H9 (cell line): ENCODE measurements at regions not wholly inside any gene's neighbourhood (a gene's known extent, or its start where the extent isn't known, plus 50 kb on each side); places are given as distances from the start of the nearest gene placed in this dataset.

Experiments
- DNase-seq: peaks from one replicate; pipeline ENCODE4 v3.0.0-alpha.2; 2017
- H2AFZ ChIP-seq: one replicate; pipeline ENCODE4 v1.6.1; 2013; ENCODE audit warnings: mild to moderate bottlenecking, low read length, control low read depth, moderate library complexity
- H2AK5ac ChIP-seq: 2 replicates; pipeline ENCODE4 v1.6.1; 2013; ENCODE audit warnings: low read length, control low read depth, mixed read lengths; ENCODE audit not compliant: insufficient read length
- H2BK120ac ChIP-seq: one replicate; pipeline ENCODE4 v1.6.1; 2013; ENCODE audit warnings: low read depth, mild to moderate bottlenecking, low read length, control low read depth, inconsistent platforms; ENCODE audit not compliant: poor library complexity, severe bottlenecking
- H2BK12ac ChIP-seq: 2 replicates; pipeline ENCODE4 v1.6.1; 2013; ENCODE audit warnings: low read length, control low read depth, mixed read lengths, low read depth; ENCODE audit not compliant: insufficient read length
- H2BK15ac ChIP-seq: 2 replicates; pipeline ENCODE4 v1.6.1; 2013; ENCODE audit warnings: low read depth, low read length, control low read depth
- H2BK20ac ChIP-seq: one replicate; pipeline ENCODE4 v1.6.1; 2013; ENCODE audit warnings: low read depth, mild to moderate bottlenecking, low read length, control low read depth, inconsistent platforms; ENCODE audit not compliant: poor library complexity, severe bottlenecking
- H2BK5ac ChIP-seq: 2 replicates; pipeline ENCODE4 v1.6.1; 2013; ENCODE audit warnings: low read length, control low read depth, mixed read lengths; ENCODE audit not compliant: insufficient read length
- H3K14ac ChIP-seq: 2 replicates; pipeline ENCODE4 v1.6.1; 2013; ENCODE audit warnings: low read length, control low read depth; ENCODE audit not compliant: insufficient read depth
- H3K18ac ChIP-seq: 2 replicates; pipeline ENCODE4 v1.6.1; 2013; ENCODE audit warnings: low read depth, mild to moderate bottlenecking, mixed read lengths, low read length, control low read depth; ENCODE audit not compliant: insufficient read length
- H3K23ac ChIP-seq: 2 replicates; pipeline ENCODE4 v1.6.1; 2013; ENCODE audit warnings: low read length, control low read depth, mixed read lengths, low read depth; ENCODE audit not compliant: insufficient read length
- H3K23me2 ChIP-seq: 2 replicates; pipeline ENCODE4 v1.6.1; 2013; ENCODE audit warnings: low read depth, mild to moderate bottlenecking, mixed read lengths, low read length, control low read depth; ENCODE audit not compliant: insufficient read length, poor library complexity, severe bottlenecking
- H3K27ac ChIP-seq: 2 replicates; pipeline ENCODE4 v1.5.1; 2013; ENCODE audit warnings: low read length, control low read depth, mixed read lengths, low read depth; ENCODE audit not compliant: insufficient read length
- H3K27me3 ChIP-seq: 2 replicates; pipeline ENCODE4 v1.6.1; 2013; ENCODE audit warnings: low read length, control low read depth, inconsistent platforms; ENCODE audit not compliant: insufficient read depth
- H3K4ac ChIP-seq: 2 replicates; pipeline ENCODE4 v1.6.1; 2013; ENCODE audit warnings: low read depth, mild to moderate bottlenecking, control low read depth, inconsistent platforms, low read length, moderate library complexity
- H3K4me1 ChIP-seq: 2 replicates; pipeline ENCODE4 v1.6.1; 2013; ENCODE audit warnings: low read length, control low read depth, inconsistent platforms; ENCODE audit not compliant: insufficient read depth
- H3K4me2 ChIP-seq: 2 replicates; pipeline ENCODE4 v1.6.1; 2013; ENCODE audit warnings: low read length, control low read depth, mixed read lengths; ENCODE audit not compliant: insufficient read length, insufficient read depth
- H3K56ac ChIP-seq: 2 replicates; pipeline ENCODE4 v1.6.1; 2013; ENCODE audit warnings: low read depth, mild to moderate bottlenecking, mixed read lengths, low read length, control low read depth; ENCODE audit not compliant: insufficient read length
- H3K79me1 ChIP-seq: 2 replicates; pipeline ENCODE4 v1.6.1; 2013; ENCODE audit warnings: low read depth, mild to moderate bottlenecking, moderate library complexity, low read length, control low read depth, inconsistent platforms; ENCODE audit not compliant: insufficient read depth, poor library complexity, severe bottlenecking
- H3K79me2 ChIP-seq: 2 replicates; pipeline ENCODE4 v1.6.1; 2013; ENCODE audit warnings: low read length, control low read depth, inconsistent platforms; ENCODE audit not compliant: insufficient read depth
- H3K9ac ChIP-seq: 2 replicates; pipeline ENCODE4 v1.6.1; 2013; ENCODE audit warnings: low read length, control low read depth, mixed read lengths; ENCODE audit not compliant: insufficient read length; ENCODE audit errors: extremely low read depth
- H3K9me3 ChIP-seq: one replicate; pipeline ENCODE4 v1.6.1; 2013; ENCODE audit warnings: low read depth, low read length, inconsistent platforms; ENCODE audit not compliant: control insufficient read depth
- H3T11ph ChIP-seq: one replicate; pipeline ENCODE4 v1.6.1; 2013; ENCODE audit warnings: mild to moderate bottlenecking, low read length, control low read depth, inconsistent platforms
- H4K20me1 ChIP-seq: one replicate; pipeline ENCODE4 v1.6.1; 2013; ENCODE audit not compliant: control insufficient read depth, insufficient read length, insufficient read depth
- H4K5ac ChIP-seq: 2 replicates; pipeline ENCODE4 v1.6.1; 2013; ENCODE audit warnings: low read depth, mild to moderate bottlenecking, mixed read lengths, low read length, control low read depth; ENCODE audit not compliant: insufficient read length
- H4K8ac ChIP-seq: replicated peaks from 2 replicates; pipeline ENCODE4 v1.6.1; 2013; ENCODE audit warnings: low read length, control low read depth, mixed read lengths, low read depth; ENCODE audit not compliant: insufficient read length
- H4K91ac ChIP-seq: 2 replicates; pipeline ENCODE4 v1.6.1; 2013; ENCODE audit warnings: low read depth, mild to moderate bottlenecking, moderate library complexity, mixed read lengths, low read length, control low read depth; ENCODE audit not compliant: insufficient read length
- H3K27ac Mint-ChIP-seq, 3 experiments: 2 replicates in 2 of 3; 3 replicates in 1 of 3; pipeline ENCODE4 v1.8.0; 2020 to 2021; ENCODE audit warnings: mixed read lengths in 3 of 3, mild to moderate bottlenecking in 1 of 3, moderate library complexity in 1 of 3
- H3K27me3 Mint-ChIP-seq: 2 replicates; pipeline ENCODE4 v1.8.0; 2021; ENCODE audit warnings: low read depth, mild to moderate bottlenecking, moderate library complexity, mixed read lengths
- H3K36me3 Mint-ChIP-seq, 3 experiments: 2 replicates in 2 of 3; 3 replicates in 1 of 3; pipeline ENCODE4 v1.8.0; 2020 to 2021; ENCODE audit warnings: low read depth in 3 of 3, mixed read lengths in 3 of 3; ENCODE audit not compliant: insufficient read depth in 1 of 3
- H3K4me1 Mint-ChIP-seq, 2 experiments: 2 replicates each; pipeline ENCODE4 v1.8.0; 2020; ENCODE audit warnings: mixed read lengths in 2 of 2
- H3K4me3 Mint-ChIP-seq, 2 experiments: 2 replicates in 1 of 2; 3 replicates in 1 of 2; pipeline ENCODE4 v1.8.0; 2020 to 2021; ENCODE audit warnings: mild to moderate bottlenecking in 2 of 2, mixed read lengths in 2 of 2, moderate library complexity in 1 of 2
- H3K9me3 Mint-ChIP-seq, 2 experiments: 2 replicates in 1 of 2; 3 replicates in 1 of 2; pipeline ENCODE4 v1.8.0; 2020; ENCODE audit warnings: mild to moderate bottlenecking in 2 of 2, mixed read lengths in 2 of 2, moderate library complexity in 1 of 2
- WGBS: extraction: QIAGEN DNeasy Blood & Tissue Kit; methylation state at CpG from one replicate; pipeline ENCODE4 v1.1.7; 2013; ENCODE audit warnings: missing lambda C conversion rate, low lambda C conversion rate, mixed read lengths; ENCODE audit not compliant: insufficient read length; ENCODE audit errors: extremely low coverage; 5-methylcytosine and 5-hydroxymethylcytosine counted together
- TF ChIP-seq, protein P1 (sequence below): fragments of 200-600 bp; sonication (generic); conservative IDR thresholded peaks from 3 replicates; pipeline ENCODE4 v1.8.0; 2021; ENCODE audit warnings: antibody characterized with exemption, mild to moderate bottlenecking

DNA sequence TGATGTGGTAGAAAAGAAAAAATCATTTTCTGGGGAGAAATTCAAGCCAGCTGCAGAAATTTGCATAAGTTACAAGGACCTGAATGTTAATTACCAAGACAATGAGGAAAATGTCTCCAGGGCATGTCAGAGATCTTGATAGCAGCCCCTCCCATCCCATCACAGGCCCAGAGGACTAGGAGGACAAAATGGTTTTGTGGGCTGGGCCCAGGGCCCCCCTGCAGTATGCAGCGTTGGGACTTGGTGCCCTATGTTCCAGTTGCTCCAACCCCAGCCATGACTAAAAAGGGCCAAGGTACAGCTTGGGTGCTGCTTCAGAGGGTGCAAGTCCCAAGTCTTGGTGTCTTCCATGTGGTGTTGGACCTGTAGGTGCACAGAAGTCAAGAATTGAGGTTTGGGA, 76.6 kb upstream of the SOX1 start:
- no peaks in the 10 kb centered on the region for H4K20me1 ChIP-seq
- no peak for DNase-seq

More for the DNA sequence above, 76.6 kb upstream of the SOX1 start:
- Mint-ChIP-seq H3K27me3 (peaks cover 90% of the 10 kb centered on the region), H3K36me3 (peaks cover 10 to 26% (median 16%) of the 10 kb centered on the region in 3 experiments; a peak in 6 of 7 replicates), H3K9me3 (peaks cover 52 to 57% of the 10 kb centered on the region in 2 experiments), H3K27ac (no peak overlapping the region), H3K4me1 (no peaks in the 10 kb centered on the region), H3K4me3 (no peak overlapping the region)
- Histone ChIP-seq H2BK15ac (no peak overlapping the region), H2AK5ac (no peak overlapping the region), H2BK5ac (no peak overlapping the region), H3K9ac (no peak overlapping the region), H3K4ac (no peak overlapping the region), H2BK120ac (no peak overlapping the region), H3T11ph (no peak overlapping the region), H2BK12ac (no peak overlapping the region), H3K56ac (no peak overlapping the region), H3K27ac (no peak overlapping the region), H4K5ac (no peak overlapping the region), H4K91ac (no peak overlapping the region), H3K23me2 (no peaks in the 10 kb centered on the region), H3K4me2 (no peak overlapping the region), H3K4me1 (no peaks in the 10 kb centered on the region), H3K18ac (no peak overlapping the region), H3K9me3 (peaks cover 6% of the 10 kb centered on the region), H3K79me1 (no peaks in the 10 kb centered on the region), H4K8ac (no peak overlapping the region), H3K27me3 (peaks cover 4% of the 10 kb centered on the region; the same call in 1 of the 2 replicates), H2BK20ac (no peak overlapping the region), H2AFZ (no peak overlapping the region), H3K79me2 (no peaks in the 10 kb centered on the region), H3K23ac (no peak overlapping the region), H3K14ac (no peak overlapping the region)
- no CpG with 5 or more reads among the region's 1 CpG for WGBS
- TF ChIP-seq, protein P1, sequence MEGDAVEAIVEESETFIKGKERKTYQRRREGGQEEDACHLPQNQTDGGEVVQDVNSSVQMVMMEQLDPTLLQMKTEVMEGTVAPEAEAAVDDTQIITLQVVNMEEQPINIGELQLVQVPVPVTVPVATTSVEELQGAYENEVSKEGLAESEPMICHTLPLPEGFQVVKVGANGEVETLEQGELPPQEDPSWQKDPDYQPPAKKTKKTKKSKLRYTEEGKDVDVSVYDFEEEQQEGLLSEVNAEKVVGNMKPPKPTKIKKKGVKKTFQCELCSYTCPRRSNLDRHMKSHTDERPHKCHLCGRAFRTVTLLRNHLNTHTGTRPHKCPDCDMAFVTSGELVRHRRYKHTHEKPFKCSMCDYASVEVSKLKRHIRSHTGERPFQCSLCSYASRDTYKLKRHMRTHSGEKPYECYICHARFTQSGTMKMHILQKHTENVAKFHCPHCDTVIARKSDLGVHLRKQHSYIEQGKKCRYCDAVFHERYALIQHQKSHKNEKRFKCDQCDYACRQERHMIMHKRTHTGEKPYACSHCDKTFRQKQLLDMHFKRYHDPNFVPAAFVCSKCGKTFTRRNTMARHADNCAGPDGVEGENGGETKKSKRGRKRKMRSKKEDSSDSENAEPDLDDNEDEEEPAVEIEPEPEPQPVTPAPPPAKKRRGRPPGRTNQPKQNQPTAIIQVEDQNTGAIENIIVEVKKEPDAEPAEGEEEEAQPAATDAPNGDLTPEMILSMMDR = no peak
